ENCODE measurements at regions not wholly inside any gene's neighbourhood (a gene's known extent, or its start where the extent isn't known, plus 50 kb on each side); places are given as distances from the start of the nearest gene placed in this dataset.
A peak's percentile ranks its signal among the peaks of the same experiment; 100 is the strongest.

DNA sequence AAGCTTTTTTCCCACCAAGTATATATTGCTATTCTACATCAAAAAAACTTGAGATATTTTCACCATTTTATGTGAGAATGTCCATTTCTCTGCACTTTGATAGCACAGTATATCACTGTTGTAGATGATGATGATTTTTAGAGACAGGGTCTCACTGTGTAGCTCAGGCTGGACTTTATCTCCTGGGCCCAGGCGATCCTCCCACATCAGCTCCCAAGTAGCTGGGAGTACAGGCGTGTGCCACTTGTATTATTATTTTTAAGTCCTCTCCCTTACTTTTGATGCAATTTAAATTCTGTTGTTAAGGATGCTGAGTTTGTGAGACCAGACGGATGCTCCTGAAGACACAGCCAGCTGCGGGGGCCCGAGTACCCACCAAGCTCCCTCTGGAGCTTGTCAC, 326.8 kb downstream of the QKI start:
- Histone ChIP-seq H3K79me2 (ENCODE audit: low read length) (no peaks in the 10 kb centered on the region), H3K4me2 (ENCODE audit: low read depth, low read length) (no peak overlapping the region), H3K27ac (ENCODE audit: low read length) (no peak overlapping the region), H3K36me3 (replicated peaks; ENCODE audit: insufficient read depth, low read length) (no peaks in the 10 kb centered on the region), H3K27me3 (replicated peaks; ENCODE audit: insufficient read depth, low read length) (no peaks in the 10 kb centered on the region), H3K9ac (ENCODE audit: low read length) (no peak overlapping the region), H3K9me2 (replicated peaks; ENCODE audit: insufficient read depth, low read length) (no peaks in the 10 kb centered on the region), H2AFZ (ENCODE audit: low read length) (no peak overlapping the region), H3K9me3 (replicated peaks; ENCODE audit: insufficient read depth, low read length) (no peaks in the 10 kb centered on the region), H3K4me1 (ENCODE audit: low read length) (peaks cover 12% of the 10 kb centered on the region), H3K4me3 (ENCODE audit: low read length) (no peak overlapping the region), H4K20me1 (ENCODE audit: insufficient read depth, low read length) (no peaks in the 10 kb centered on the region), H3F3A (ENCODE audit: insufficient read depth, low read length) (no peaks in the 10 kb centered on the region)
- TF ChIP-seq, protein P1, sequence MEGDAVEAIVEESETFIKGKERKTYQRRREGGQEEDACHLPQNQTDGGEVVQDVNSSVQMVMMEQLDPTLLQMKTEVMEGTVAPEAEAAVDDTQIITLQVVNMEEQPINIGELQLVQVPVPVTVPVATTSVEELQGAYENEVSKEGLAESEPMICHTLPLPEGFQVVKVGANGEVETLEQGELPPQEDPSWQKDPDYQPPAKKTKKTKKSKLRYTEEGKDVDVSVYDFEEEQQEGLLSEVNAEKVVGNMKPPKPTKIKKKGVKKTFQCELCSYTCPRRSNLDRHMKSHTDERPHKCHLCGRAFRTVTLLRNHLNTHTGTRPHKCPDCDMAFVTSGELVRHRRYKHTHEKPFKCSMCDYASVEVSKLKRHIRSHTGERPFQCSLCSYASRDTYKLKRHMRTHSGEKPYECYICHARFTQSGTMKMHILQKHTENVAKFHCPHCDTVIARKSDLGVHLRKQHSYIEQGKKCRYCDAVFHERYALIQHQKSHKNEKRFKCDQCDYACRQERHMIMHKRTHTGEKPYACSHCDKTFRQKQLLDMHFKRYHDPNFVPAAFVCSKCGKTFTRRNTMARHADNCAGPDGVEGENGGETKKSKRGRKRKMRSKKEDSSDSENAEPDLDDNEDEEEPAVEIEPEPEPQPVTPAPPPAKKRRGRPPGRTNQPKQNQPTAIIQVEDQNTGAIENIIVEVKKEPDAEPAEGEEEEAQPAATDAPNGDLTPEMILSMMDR (IDR thresholded peaks at IDR 0.05; ENCODE audit: low read length), result no peak
- TF ChIP-seq EZH2phosphoT487 (IDR thresholded peaks at IDR 0.05; ENCODE audit: low read length), result no peak
- DNase-seq, result no peak

- Histone ChIP-seq H3K79me2 (ENCODE audit: low read length) (no peaks in the 10 kb centered on the region), H3K9me2 (replicated peaks; ENCODE audit: insufficient read depth, low read length) (no peaks in the 10 kb centered on the region), H3K4me2 (ENCODE audit: low read depth, low read length) (no peak overlapping the region), H3K36me3 (replicated peaks; ENCODE audit: insufficient read depth, low read length) (no peaks in the 10 kb centered on the region), H3K4me3 (ENCODE audit: low read length) (no peak overlapping the region), H3K27ac (ENCODE audit: low read length) (no peak overlapping the region), H3K27me3 (replicated peaks; ENCODE audit: insufficient read depth, low read length) (no peaks in the 10 kb centered on the region), H3K4me1 (ENCODE audit: low read length) (peaks cover 17% of the 10 kb centered on the region), H3F3A (ENCODE audit: insufficient read depth, low read length) (no peaks in the 10 kb centered on the region), H4K20me1 (ENCODE audit: insufficient read depth, low read length) (no peaks in the 10 kb centered on the region), H3K9ac (ENCODE audit: low read length) (no peak overlapping the region), H3K9me3 (replicated peaks; ENCODE audit: insufficient read depth, low read length) (no peaks in the 10 kb centered on the region), H2AFZ (ENCODE audit: low read length) (no peak overlapping the region)
- TF ChIP-seq EZH2 (optimal IDR thresholded peaks at IDR 0.05; ENCODE audit: low read depth, low read length) (no peak), EZH2phosphoT487 (IDR thresholded peaks at IDR 0.05; ENCODE audit: low read length) (no peak)
- TF ChIP-seq, protein P1 (IDR thresholded peaks at IDR 0.05; ENCODE audit: low read length), result no peak
- DNase-seq, result no peak
These were observed 325.4 kb downstream of the QKI start for GRCh38 chr6:163739966-163740365.

GRCh38 chr6:163739408-163739725, 324.8 kb downstream of the QKI start:
- no peaks in the 10 kb centered on the region for H3K79me2 ChIP-seq (ENCODE audit: low read length)
- no peaks in the 10 kb centered on the region for H3K9me3 ChIP-seq (replicated peaks; ENCODE audit: insufficient read depth, low read length)
- H2AFZ ChIP-seq (ENCODE audit: low read length), result no peak overlapping the region
- H3K27me3 ChIP-seq (replicated peaks; ENCODE audit: insufficient read depth, low read length), result no peaks in the 10 kb centered on the region
- DNase-seq, result no peak
- H4K20me1 ChIP-seq (ENCODE audit: insufficient read depth, low read length), result no peaks in the 10 kb centered on the region
- no peaks in the 10 kb centered on the region for H3F3A ChIP-seq (ENCODE audit: insufficient read depth, low read length)
- H3K4me1 ChIP-seq (ENCODE audit: low read length), result peaks cover 17% of the 10 kb centered on the region
- no peaks in the 10 kb centered on the region for H3K9me2 ChIP-seq (replicated peaks; ENCODE audit: insufficient read depth, low read length)
- 0 out of 2 replicates have a peak overlapping the region, but pooled peaks have one; percentile 49 for H3K4me2 ChIP-seq (ENCODE audit: low read depth, low read length)
- H3K9ac ChIP-seq (ENCODE audit: low read length), result no peak overlapping the region
- no peak for TF ChIP-seq EZH2 (optimal IDR thresholded peaks at IDR 0.05; ENCODE audit: low read depth, low read length)
- H3K27ac ChIP-seq (ENCODE audit: low read length), result peak overlapping the region; percentile 59; the same call in 1 of the 2 replicates
- no peaks in the 10 kb centered on the region for H3K36me3 ChIP-seq (replicated peaks; ENCODE audit: insufficient read depth, low read length)
- H3K4me3 ChIP-seq (ENCODE audit: low read length), result no peak overlapping the region

GRCh38 chr6:163738725-163739407, 324.3 kb downstream of the QKI start:
- Histone ChIP-seq H3K9me3 (replicated peaks; ENCODE audit: insufficient read depth, low read length) (no peaks in the 10 kb centered on the region), H3K4me1 (ENCODE audit: low read length) (peaks cover 17% of the 10 kb centered on the region), H3K9ac (ENCODE audit: low read length) (no peak overlapping the region), H4K20me1 (ENCODE audit: insufficient read depth, low read length) (no peaks in the 10 kb centered on the region), H2AFZ (ENCODE audit: low read length) (no peak overlapping the region), H3K4me3 (ENCODE audit: low read length) (no peak overlapping the region), H3K4me2 (ENCODE audit: low read depth, low read length) (peak overlapping the region; percentile 49; the same call in 1 of the 2 replicates), H3K27ac (ENCODE audit: low read length) (peak overlapping the region; percentile 59; the same call in 1 of the 2 replicates), H3K36me3 (replicated peaks; ENCODE audit: insufficient read depth, low read length) (no peaks in the 10 kb centered on the region), H3K9me2 (replicated peaks; ENCODE audit: insufficient read depth, low read length) (no peaks in the 10 kb centered on the region), H3F3A (ENCODE audit: insufficient read depth, low read length) (no peaks in the 10 kb centered on the region), H3K27me3 (replicated peaks; ENCODE audit: insufficient read depth, low read length) (no peaks in the 10 kb centered on the region), H3K79me2 (ENCODE audit: low read length) (no peaks in the 10 kb centered on the region)
- TF ChIP-seq, protein P1 (IDR thresholded peaks at IDR 0.05; ENCODE audit: low read length), result no peak
- TF ChIP-seq EZH2 (optimal IDR thresholded peaks at IDR 0.05; ENCODE audit: low read depth, low read length) (no peak), EZH2phosphoT487 (IDR thresholded peaks at IDR 0.05; ENCODE audit: low read length) (no peak)
- peak; percentile 7 for DNase-seq

Data from MM.1S (cell line).